ENCODE measurements at regions not wholly inside any gene's neighbourhood (a gene's known extent, or its start where the extent isn't known, plus 50 kb on each side); places are given as distances from the start of the nearest gene placed in this dataset.
"Not testable (repeated sequence)": the region's sequence is repeated elsewhere in the genome, so short reads cannot be mapped to it uniquely, and the experiment has no call there.

DNA sequence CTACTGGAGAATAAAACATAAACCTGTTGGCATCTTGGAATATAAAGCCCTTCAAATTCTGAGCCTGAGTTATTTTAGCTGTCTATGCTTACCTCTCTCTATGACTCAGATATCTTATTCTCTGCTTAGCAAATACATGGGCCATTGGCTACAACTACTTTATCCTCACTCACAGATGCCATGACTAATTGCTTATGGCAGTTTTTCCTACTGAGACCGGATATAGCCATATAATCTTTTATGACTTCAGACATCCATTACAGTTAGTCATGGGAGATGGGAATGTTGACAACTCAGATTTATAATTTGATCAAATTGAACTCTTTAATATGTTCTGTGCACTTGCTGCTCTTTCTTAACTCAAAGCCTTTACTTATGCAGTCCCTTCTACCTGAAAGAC, 502.4 kb upstream of the ATP2B1 start:
- TF ChIP-seq, protein P1, sequence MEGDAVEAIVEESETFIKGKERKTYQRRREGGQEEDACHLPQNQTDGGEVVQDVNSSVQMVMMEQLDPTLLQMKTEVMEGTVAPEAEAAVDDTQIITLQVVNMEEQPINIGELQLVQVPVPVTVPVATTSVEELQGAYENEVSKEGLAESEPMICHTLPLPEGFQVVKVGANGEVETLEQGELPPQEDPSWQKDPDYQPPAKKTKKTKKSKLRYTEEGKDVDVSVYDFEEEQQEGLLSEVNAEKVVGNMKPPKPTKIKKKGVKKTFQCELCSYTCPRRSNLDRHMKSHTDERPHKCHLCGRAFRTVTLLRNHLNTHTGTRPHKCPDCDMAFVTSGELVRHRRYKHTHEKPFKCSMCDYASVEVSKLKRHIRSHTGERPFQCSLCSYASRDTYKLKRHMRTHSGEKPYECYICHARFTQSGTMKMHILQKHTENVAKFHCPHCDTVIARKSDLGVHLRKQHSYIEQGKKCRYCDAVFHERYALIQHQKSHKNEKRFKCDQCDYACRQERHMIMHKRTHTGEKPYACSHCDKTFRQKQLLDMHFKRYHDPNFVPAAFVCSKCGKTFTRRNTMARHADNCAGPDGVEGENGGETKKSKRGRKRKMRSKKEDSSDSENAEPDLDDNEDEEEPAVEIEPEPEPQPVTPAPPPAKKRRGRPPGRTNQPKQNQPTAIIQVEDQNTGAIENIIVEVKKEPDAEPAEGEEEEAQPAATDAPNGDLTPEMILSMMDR (IDR thresholded peaks at IDR 0.05), result no peak
- TF ChIP-seq POLR2A (IDR thresholded peaks at IDR 0.05), result no peak

DNA sequence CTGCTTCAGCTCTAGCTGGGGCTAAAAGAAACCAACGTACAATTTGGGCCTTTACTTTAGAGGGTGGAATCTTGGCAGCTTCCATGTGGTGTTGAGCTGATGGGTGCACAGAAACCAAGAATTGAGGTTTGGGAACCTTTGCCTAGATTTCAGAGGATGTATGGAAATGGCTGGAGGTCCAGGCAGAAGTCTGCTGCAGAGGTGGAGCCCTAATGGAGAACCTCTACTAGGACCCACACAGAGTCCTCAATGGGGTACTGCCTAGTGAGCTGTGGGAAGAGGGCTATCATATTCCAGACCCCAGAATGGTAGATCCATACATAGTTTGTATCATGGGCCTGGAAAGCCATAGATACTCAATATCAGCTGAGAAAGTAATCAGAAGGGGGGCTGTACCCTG, 500.4 kb upstream of the ATP2B1 start:
- no peak overlapping the region for H3K27ac ChIP-seq
- H3K9me3 ChIP-seq, result no peaks in the 10 kb centered on the region
- no peak overlapping the region for H3K4me3 ChIP-seq
- TF ChIP-seq, protein P1 (IDR thresholded peaks at IDR 0.05), result no peak
- no peak for TF ChIP-seq POLR2A (IDR thresholded peaks at IDR 0.05)
- no peaks in the 10 kb centered on the region for H3K27me3 ChIP-seq
- H3K4me1 ChIP-seq, result no peaks in the 10 kb centered on the region
- H3K36me3 ChIP-seq, result no peaks in the 10 kb centered on the region
- no peak for DNase-seq

More for the DNA sequence above, 502.4 kb upstream of the ATP2B1 start:
- Histone ChIP-seq H3K4me3 (no peak overlapping the region), H3K27me3 (no peaks in the 10 kb centered on the region), H3K9me3 (no peaks in the 10 kb centered on the region), H3K4me1 (no peaks in the 10 kb centered on the region), H3K36me3 (no peaks in the 10 kb centered on the region), H3K27ac (no peak overlapping the region)
- DNase-seq, result no peak

DNA sequence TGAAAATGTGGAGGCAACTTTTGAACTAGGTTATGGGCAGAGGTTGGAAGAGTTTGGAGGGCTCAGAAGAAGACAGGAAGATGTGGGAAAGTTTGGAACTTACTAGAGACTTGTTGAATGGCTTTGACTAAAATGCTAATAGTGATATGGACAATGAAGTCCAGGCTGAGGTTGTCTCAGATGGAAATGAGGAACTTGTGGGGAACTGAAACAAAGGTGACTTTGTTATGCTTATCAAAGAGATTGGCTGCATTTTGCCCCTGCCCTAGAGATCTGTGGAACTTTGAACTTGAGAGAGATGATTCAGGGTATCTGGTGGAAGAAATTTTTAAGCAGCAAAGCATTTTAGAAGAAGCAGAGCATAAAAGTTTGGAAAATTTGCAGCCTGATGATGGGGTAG, 499.7 kb upstream of the ATP2B1 start:
- DNase-seq, H3K27me3 ChIP-seq, H3K4me1 ChIP-seq, H3K9me3 ChIP-seq, H3K36me3 ChIP-seq, H3K4me3 ChIP-seq, H3K27ac ChIP-seq: not testable (repeated sequence)

DNA sequence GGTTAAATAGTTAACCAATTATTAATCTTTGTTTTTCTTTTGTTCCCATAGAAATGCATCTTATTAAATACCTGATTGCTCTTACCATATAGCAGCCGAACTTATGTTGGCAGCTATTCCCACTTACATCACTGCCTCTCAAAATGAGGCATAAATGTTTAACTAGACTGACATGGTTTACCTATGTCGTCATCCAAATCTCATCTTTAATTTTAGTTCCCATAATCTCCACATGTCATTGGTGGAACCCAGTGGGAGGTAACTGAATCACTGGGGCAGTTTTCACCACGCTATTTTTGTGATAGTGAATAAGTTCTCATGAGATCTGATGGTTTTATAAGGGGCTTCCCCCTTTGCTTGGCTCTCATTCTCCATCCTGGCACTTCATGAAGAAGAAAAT, 499.2 kb upstream of the ATP2B1 start:
- DNase-seq, result no peak
- H3K4me1 ChIP-seq, result no peaks in the 10 kb centered on the region
- no peak overlapping the region for H3K27ac ChIP-seq
- H3K27me3 ChIP-seq, result no peaks in the 10 kb centered on the region
- no peaks in the 10 kb centered on the region for H3K36me3 ChIP-seq
- H3K4me3 ChIP-seq, result no peak overlapping the region
- H3K9me3 ChIP-seq, result no peaks in the 10 kb centered on the region
- TF ChIP-seq, protein P1 (IDR thresholded peaks at IDR 0.05), result no peak
- no peak for TF ChIP-seq POLR2A (IDR thresholded peaks at IDR 0.05)

DNA sequence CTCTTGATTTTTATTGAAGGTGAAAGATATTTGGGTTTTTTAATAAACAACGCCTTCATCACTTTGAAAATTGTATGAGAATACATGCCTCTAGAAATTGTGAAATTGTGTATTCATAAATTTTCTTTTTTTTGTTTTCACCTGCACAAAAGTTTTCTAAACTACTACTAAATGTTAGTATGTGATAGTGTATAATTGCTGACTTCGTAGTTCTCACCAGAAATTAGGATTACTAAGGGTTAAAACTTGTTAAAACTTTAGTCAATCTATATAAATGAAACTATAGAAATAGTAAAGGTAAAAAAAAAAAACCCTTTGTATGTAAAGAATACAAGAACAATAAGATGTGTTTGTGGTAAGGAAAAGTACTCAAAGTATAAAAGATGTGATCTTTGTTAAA, 496.5 kb upstream of the ATP2B1 start:
- no peaks in the 10 kb centered on the region for H3K36me3 ChIP-seq
- no peaks in the 10 kb centered on the region for H3K27me3 ChIP-seq
- no peak for DNase-seq

DNA sequence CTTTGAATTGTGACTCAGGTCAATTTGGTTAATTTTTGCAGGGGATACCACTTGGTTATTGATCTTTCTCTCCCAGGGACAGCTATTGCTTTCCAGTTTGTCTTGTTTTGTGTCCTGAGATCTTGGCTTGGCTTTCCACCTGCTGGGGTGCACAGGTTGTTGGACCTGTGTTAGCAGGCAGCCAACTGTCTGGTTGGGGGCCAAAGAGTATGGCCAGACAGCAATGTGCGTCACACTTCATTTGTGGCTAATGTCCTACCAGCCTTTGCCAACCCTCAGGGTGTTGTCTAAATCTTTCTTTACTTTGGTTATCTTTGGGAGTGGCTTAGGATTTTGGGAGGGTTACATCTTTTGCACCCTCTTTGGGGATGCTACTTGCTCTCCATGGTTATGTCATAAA, 494.9 kb upstream of the ATP2B1 start:
- Histone ChIP-seq H3K27me3 (no peaks in the 10 kb centered on the region), H3K9me3 (no peaks in the 10 kb centered on the region), H3K27ac (no peak overlapping the region), H3K4me3 (no peak overlapping the region), H3K4me1 (no peaks in the 10 kb centered on the region), H3K36me3 (no peaks in the 10 kb centered on the region)
- TF ChIP-seq POLR2A (IDR thresholded peaks at IDR 0.05), result no peak
- TF ChIP-seq, protein P1 (IDR thresholded peaks at IDR 0.05), result no peak
- DNase-seq, result no peak

More for the DNA sequence above, 496.5 kb upstream of the ATP2B1 start:
- TF ChIP-seq POLR2A (IDR thresholded peaks at IDR 0.05), result no peak
- TF ChIP-seq, protein P1 (IDR thresholded peaks at IDR 0.05), result no peak
- no peaks in the 10 kb centered on the region for H3K4me1 ChIP-seq
- H3K4me3 ChIP-seq, result no peak overlapping the region
- H3K27ac ChIP-seq, result no peak overlapping the region
- no peaks in the 10 kb centered on the region for H3K9me3 ChIP-seq
